ENCODE measurements at regions not wholly inside any gene's neighbourhood (a gene's known extent, or its start where the extent isn't known, plus 50 kb on each side); places are given as distances from the start of the nearest gene placed in this dataset.

DNA sequence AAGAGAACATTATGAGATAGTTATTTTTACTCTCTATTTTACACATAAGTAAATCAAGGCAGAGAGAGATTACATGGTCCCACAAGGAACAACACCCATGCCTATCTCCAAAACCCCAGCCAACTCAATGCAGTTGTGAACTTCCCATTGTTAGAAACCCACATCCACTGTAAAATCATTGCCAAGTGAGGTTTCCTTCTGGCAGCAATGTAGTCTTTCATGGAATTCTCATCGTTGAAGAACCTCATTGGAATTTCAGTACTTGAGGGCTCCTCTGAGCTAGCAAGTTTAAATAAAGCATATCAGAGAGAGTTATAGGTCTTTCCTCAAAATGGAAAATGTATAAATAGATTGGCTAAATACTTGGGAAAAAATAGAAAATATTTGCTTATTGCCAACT lies 105.2 kb downstream of the RAD51AP2 start:
- H3K4me1 ChIP-seq (replicated peaks; ENCODE audit: insufficient read depth), result no peaks in the 10 kb centered on the region
- H3K4me2 ChIP-seq, result no peak overlapping the region
- no peaks in the 10 kb centered on the region for H3K36me3 ChIP-seq (ENCODE audit: low read depth)
- intact Hi-C loops (cut with micrococcal nuclease; ENCODE audit: unreplicated experiment), result no loop called here
- no peak for DNase-seq
- TF ChIP-seq, protein P1, sequence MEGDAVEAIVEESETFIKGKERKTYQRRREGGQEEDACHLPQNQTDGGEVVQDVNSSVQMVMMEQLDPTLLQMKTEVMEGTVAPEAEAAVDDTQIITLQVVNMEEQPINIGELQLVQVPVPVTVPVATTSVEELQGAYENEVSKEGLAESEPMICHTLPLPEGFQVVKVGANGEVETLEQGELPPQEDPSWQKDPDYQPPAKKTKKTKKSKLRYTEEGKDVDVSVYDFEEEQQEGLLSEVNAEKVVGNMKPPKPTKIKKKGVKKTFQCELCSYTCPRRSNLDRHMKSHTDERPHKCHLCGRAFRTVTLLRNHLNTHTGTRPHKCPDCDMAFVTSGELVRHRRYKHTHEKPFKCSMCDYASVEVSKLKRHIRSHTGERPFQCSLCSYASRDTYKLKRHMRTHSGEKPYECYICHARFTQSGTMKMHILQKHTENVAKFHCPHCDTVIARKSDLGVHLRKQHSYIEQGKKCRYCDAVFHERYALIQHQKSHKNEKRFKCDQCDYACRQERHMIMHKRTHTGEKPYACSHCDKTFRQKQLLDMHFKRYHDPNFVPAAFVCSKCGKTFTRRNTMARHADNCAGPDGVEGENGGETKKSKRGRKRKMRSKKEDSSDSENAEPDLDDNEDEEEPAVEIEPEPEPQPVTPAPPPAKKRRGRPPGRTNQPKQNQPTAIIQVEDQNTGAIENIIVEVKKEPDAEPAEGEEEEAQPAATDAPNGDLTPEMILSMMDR (conservative IDR thresholded peaks at IDR 0.05), result no peak
- no peak for TF ChIP-seq EZH2 (IDR thresholded peaks at IDR 0.05; ENCODE audit: low read depth)
- no peak overlapping the region for H2AFZ ChIP-seq
- H3K27ac ChIP-seq, result no peak overlapping the region
- BruUV-seq (replicated peaks), result no TSS peak
- no peaks in the 10 kb centered on the region for H3K9me3 ChIP-seq (ENCODE audit: insufficient read depth, low read depth)
- no peaks in the 10 kb centered on the region for H4K20me1 ChIP-seq (ENCODE audit: insufficient read depth)
- no peak overlapping the region for H3K4me3 ChIP-seq
- no peaks in the 10 kb centered on the region for H3K27me3 ChIP-seq (ENCODE audit: insufficient read depth, low read depth)
- no peaks in the 10 kb centered on the region for H3K79me2 ChIP-seq (ENCODE audit: low read depth)
- POLR2A ChIA-PET (ENCODE audit: unreplicated experiment), result no interaction called here
- H3K9me2 ChIP-seq (ENCODE audit: insufficient read depth), result no peaks in the 10 kb centered on the region; the same call in 1 of the 2 replicates
- CTCF ChIA-PET, result no interaction called here
- no peaks in the 10 kb centered on the region for H3F3A ChIP-seq (ENCODE audit: insufficient read depth, low read depth)

DNA sequence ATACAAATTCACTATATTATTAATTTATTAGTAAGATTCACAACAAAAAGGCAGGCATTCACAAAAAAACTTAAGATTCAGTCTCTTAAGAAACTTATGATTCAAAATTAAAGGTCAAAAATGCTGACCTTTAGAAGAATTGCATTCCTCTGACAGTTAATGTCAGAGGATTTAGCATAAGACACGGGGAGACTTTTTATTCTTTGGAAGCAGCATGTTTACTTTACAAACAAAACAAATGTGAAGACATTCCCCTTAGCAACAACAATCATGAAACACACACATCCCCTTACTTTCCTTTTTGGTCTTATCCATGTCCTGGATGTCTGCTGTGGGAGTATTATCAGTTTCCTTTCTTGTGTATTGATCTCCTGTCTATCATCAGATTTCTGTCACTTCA lies 117.1 kb downstream of the RAD51AP2 start:
- Histone ChIP-seq H3K4me2 (no peak overlapping the region), H2AFZ (no peak overlapping the region), H3F3A (ENCODE audit: insufficient read depth, low read depth) (no peaks in the 10 kb centered on the region), H3K36me3 (ENCODE audit: low read depth) (no peaks in the 10 kb centered on the region), H3K27ac (no peak overlapping the region), H3K79me2 (ENCODE audit: low read depth) (no peaks in the 10 kb centered on the region), H3K4me3 (no peak overlapping the region), H3K9me2 (ENCODE audit: insufficient read depth) (no peaks in the 10 kb centered on the region), H3K27me3 (ENCODE audit: insufficient read depth, low read depth) (no peaks in the 10 kb centered on the region), H4K20me1 (ENCODE audit: insufficient read depth) (no peaks in the 10 kb centered on the region), H3K4me1 (replicated peaks; ENCODE audit: insufficient read depth) (no peaks in the 10 kb centered on the region), H3K9me3 (ENCODE audit: insufficient read depth, low read depth) (peaks cover 9% of the 10 kb centered on the region; the same call in 1 of the 2 replicates)
- intact Hi-C loops (cut with micrococcal nuclease; ENCODE audit: unreplicated experiment), result no loop called here
- TF ChIP-seq, protein P1 (conservative IDR thresholded peaks at IDR 0.05), result no peak
- no peak for TF ChIP-seq EZH2 (IDR thresholded peaks at IDR 0.05; ENCODE audit: low read depth)
- ChIA-PET POLR2A (ENCODE audit: unreplicated experiment) (no interaction called here), CTCF (no interaction called here)
- no TSS peak for BruUV-seq (replicated peaks)
- no peak for DNase-seq

DNA sequence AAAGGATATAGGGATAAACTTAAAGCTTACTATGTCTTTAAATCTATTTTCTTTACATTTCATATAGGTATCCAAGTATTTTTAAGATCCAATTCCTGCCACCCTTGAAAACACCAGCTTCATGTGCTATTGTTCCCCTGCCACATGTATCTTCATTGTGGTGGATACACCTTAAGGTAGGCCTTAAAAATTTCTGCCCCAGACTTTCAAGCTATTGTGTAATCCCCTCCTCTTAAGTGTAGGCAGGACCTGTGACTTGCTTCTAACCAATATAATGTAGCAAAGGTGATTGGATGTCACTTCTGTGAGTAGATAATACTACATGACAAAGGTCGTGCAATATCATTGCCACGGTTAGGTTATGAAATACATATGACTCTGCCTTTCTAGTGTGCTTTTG lies 119.5 kb downstream of the RAD51AP2 start:
- intact Hi-C loops (cut with micrococcal nuclease; ENCODE audit: unreplicated experiment), result no loop called here
- no peak overlapping the region for H2AFZ ChIP-seq
- no peak for DNase-seq
- no peaks in the 10 kb centered on the region for H4K20me1 ChIP-seq (ENCODE audit: insufficient read depth)
- H3F3A ChIP-seq (ENCODE audit: insufficient read depth, low read depth), result no peaks in the 10 kb centered on the region
- no peak overlapping the region for H3K4me3 ChIP-seq
- H3K4me2 ChIP-seq, result no peak overlapping the region
- H3K4me1 ChIP-seq (replicated peaks; ENCODE audit: insufficient read depth), result no peaks in the 10 kb centered on the region
- no peaks in the 10 kb centered on the region for H3K79me2 ChIP-seq (ENCODE audit: low read depth)
- TF ChIP-seq, protein P1 (conservative IDR thresholded peaks at IDR 0.05), result no peak
- no peak for TF ChIP-seq EZH2 (IDR thresholded peaks at IDR 0.05; ENCODE audit: low read depth)
- ChIA-PET CTCF (no interaction called here), POLR2A (ENCODE audit: unreplicated experiment) (no interaction called here)
- no peaks in the 10 kb centered on the region; the same call in 1 of the 2 replicates for H3K9me2 ChIP-seq (ENCODE audit: insufficient read depth)
- no peaks in the 10 kb centered on the region for H3K27me3 ChIP-seq (ENCODE audit: insufficient read depth, low read depth)
- H3K27ac ChIP-seq, result no peak overlapping the region
- H3K36me3 ChIP-seq (ENCODE audit: low read depth), result no peaks in the 10 kb centered on the region
- H3K9me3 ChIP-seq (ENCODE audit: insufficient read depth, low read depth), result peaks cover 7% of the 10 kb centered on the region; the same call in 1 of the 2 replicates
- no TSS peak for BruUV-seq (replicated peaks)

All from PC-9 (cell line).